GM18868 (cell line): ENCODE measurements at regions not wholly inside any gene's neighbourhood (a gene's known extent, or its start where the extent isn't known, plus 50 kb on each side); places are given as distances from the start of the nearest gene placed in this dataset.

Source experiments
- ATAC-seq: cut with Tn5 transposase; IDR thresholded peaks from one replicate; pipeline ENCODE4 v1.9.1; 2021; ENCODE audit warnings: mild to moderate bottlenecking, moderate library complexity; ENCODE audit not compliant: unreplicated experiment

DNA sequence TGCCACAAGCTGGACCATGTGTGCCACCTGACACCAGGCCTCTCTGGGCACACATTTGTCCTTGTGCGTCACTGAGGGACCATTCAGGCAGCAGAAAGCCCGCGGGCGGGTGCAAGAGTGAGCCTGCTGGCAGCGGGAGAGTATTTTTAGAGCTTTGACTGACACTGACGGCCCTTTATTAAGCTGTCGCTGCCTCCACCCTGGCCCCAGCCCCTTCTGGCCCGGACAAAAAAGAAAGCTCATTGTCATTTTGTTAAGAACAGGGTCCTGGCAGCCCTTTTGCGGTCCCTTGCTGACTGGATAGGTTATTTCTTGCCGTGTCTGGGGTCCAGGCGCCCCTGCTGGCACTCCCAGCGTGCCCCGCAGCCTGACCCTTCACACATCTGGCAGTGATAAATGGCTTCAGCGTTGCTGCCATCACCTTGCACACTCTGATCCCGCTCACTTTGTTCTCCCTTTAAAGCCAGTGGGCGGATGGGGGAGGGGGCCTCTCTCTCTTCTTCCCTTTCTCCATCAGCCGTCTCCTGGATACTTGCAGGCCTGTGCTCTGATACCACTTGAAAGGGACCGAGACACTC, 78.4 kb upstream of the NKD1 start:
- no peak for ATAC-seq

DNA sequence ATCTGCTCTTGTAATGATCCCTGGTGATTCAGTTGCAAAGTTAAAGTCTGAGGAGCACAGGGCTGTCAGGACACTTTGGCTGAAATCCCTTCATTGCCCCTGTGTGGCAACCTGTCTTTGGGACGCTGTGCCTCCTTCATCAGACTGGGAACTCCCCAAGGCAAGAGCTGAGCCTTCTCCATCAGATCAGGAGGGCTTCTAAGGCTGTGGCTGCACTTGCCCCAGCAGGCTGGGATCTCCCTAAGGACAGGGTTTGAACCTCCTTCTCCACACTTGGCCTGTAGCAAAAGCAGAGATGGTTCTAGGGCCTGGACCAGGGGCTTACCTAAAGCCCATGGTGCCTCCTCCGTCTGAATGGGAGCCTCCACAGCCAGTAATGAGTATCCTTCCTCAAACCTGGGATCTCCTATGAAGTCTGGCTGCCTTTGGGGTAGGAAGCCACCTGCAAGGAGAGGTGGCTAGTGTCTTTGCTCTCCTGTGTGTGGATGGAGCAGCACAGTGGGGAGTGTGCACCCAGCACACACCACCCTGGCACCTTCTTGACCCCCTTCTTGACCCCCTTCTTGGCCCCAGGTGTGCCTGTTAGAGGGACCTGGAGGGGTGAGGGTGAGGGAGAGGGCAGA, 79.0 kb upstream of the NKD1 start:
- no peak for ATAC-seq

- ATAC-seq = no peak
Measured at GRCh38 chr16:50468749-50469078, 79.5 kb upstream of the NKD1 start.

GRCh38 chr16:50467943-50468748, 80.0 kb upstream of the NKD1 start:
- ATAC-seq = no peak

GRCh38 chr16:50467559-50467942, 80.6 kb upstream of the NKD1 start:
- no peak for ATAC-seq

DNA sequence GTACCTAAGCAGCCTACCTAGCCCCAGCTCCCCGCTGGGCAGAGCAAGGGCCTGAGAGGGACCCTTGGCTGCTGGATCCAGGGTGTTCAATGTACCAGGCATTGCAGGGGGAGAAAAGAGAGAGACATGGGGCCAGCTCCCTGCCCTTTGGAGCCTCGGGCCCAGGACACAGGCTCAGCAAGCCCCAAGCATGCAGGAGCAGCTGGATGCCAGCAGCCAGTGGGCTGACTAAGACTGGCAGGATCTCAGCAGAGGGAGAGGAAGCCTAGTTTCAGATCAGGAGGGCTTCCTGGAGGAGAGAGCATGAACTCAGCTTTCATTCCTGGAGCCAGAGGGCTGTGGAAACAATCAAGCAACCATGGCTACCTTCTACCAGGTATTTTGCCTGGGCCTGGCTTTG, 82.0 kb upstream of the NKD1 start:
- no peak for ATAC-seq

GRCh38 chr16:50464325-50465290, 83.6 kb upstream of the NKD1 start:
- ATAC-seq = no peak

- ATAC-seq = no peak
Measured at GRCh38 chr16:50463581-50464324, 84.4 kb upstream of the NKD1 start.

DNA sequence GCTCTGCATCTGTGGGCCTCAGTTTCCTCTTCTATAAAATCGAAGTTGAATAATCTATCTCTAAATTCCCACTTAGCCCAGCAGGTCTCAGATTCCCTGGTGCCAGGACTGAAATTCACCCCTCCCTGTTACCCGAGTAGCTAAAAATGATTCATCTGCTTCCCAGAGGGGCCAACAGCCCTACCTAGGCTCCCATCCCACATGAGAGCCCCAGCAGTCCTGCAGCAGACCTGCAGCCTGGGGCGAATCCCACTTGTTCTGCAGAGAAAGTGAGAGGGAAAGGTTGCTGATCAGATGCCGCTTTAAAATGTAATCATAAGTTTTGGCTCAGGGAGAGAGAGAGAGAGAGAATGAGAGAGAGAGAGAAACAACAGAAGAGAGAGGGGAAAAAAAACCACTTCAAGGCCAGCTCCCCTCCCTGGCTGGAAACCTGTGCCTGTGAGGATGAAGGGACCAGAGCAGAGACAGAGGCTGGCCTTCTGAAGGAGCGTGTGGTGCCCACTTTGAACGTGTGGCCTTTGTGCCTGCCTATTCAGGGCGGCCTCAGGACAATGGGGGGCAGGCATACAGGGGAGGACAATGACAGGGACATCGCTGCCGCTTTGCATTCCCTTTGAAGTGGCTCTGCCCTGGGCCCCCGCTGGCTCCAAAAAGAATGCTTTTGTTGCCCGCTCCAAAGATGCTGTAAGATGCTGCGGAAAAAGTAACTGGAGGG, 85.2 kb upstream of the NKD1 start:
- no peak for ATAC-seq

- no peak for ATAC-seq
Measured at GRCh38 chr16:50461400-50461760, 86.8 kb upstream of the NKD1 start.

GRCh38 chr16:50460538-50461399, 87.4 kb upstream of the NKD1 start:
- no peak for ATAC-seq

GRCh38 chr16:50459496-50460080, 88.6 kb upstream of the NKD1 start:
- ATAC-seq = no peak

DNA sequence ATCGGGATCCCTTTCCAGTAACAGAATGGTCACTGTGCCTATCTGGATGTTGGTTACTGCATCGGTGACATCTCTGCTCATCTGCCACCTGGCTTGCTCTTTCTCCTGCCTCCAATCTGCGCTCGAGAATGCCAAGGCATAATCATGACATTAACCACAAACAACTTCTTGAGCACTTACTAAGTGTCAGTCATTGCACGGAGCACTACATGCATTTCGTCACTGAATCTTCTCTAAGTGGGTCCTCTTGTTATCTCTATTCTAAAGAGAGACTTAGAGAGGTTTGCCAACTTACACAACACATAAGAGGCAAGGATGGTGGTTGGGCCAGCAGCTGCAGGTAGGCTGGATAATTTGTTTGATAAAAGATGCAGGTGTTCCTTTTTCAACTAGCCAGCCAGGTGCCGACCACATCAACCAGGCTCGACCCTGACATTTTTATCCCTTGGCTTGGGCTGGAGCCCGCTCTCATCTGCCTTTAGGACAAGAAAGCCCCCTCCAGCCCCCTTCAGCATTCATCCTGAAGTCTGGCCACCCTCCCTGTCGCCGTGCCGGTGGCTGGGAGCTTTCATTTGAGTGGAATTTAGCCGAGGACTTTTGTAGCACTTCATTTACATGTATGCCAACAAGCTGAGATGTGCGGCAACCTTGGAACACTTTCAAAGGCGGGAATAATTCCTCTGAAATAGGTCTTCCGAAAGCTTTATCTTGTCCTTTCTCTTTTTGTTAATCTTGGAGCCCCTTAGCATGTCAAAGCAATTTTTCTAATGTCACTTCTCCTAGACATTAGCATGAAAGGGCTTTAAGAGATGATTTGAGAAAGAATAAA, 89.3 kb upstream of the NKD1 start:
- ATAC-seq = no peak

- no peak for ATAC-seq
Measured at GRCh38 chr16:50457979-50458491, 89.2 kb upstream of the BRD7 start.

- ATAC-seq = no peak
Measured at GRCh38 chr16:50457423-50457822, 88.6 kb upstream of the BRD7 start.

DNA sequence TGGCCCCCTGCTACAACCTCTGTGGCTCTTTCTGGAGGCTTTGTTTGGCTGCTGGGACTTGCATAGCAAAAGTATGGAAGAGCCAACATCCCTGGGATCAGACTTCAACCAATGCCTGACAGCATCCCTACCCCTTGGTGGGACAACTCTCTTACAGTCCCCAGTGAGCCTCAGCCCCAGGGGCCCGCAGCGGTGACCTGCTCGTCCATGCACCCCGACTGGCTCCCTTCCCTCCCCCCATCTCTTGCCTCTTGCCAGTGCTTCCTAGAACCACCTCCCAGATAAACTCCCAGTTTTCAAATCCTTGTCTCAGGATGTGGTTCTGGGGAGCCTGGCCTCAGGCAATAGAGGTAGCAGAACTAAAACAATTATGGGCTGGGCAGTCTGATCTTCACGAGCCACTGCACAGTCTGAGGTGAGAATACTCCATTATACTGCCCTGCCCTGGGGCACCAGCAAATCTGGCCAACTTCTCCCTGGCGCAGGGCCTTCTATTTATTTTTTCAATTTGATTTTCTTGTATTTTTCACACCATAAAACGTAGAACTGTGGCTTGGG, 86.6 kb upstream of the BRD7 start:
- no peak for ATAC-seq

- ATAC-seq = no peak
Measured at GRCh38 chr16:50453446-50453845, 84.7 kb upstream of the BRD7 start.
